ENCODE measurements at regions not wholly inside any gene's neighbourhood (a gene's known extent, or its start where the extent isn't known, plus 50 kb on each side); places are given as distances from the start of the nearest gene placed in this dataset.
"Not testable (repeated sequence)": the region's sequence is repeated elsewhere in the genome, so short reads cannot be mapped to it uniquely, and the experiment has no call there.

GRCh38 chrX:10988653-10989052, 122.5 kb upstream of the HCCS start:
- intact Hi-C loops (cut with DNase I): no loop called here
- no peak for DNase-seq

DNA sequence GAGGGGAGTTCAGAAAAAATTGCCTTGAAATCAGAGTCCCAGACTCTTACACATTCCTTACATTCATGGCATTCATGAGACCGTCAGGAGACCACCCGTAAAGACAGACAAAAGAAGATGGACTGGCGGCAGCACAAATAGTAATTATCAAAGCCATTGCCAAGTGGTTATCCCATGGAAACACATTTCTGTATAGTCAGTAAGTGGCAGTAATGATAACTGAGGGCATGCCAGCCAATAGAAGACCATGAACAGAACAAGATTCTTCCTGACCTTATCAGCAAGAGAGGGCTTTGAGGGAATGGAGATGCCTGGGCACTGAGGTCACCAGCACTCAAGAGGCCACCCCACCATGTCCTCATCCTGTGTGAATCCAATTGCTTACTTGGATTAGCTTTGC, 121.7 kb upstream of the HCCS start:
- no peak for DNase-seq
- intact Hi-C loops (cut with DNase I): no loop called here

DNA sequence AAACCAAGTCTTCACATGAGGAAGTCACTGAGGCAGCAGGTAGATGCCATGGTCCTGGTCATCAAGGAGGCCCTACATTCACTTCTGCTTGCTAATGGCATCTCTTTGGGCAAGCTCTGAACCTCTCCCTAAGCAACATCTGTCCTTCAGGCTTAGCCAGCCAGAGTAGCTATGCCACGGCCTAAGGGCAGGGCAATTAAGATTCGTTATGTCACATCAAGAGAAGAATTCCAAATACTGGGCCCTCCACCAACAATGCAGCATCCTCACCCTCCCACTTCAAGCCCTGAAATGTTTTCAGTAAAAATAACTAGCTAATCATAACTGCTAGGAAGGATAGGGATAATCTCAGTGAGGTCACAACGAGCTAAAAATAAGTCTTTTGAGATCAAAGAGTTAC, 120.7 kb upstream of the HCCS start:
- intact Hi-C loops (cut with DNase I): no loop called here

GRCh38 chrX:10990976-10991375, 120.2 kb upstream of the HCCS start:
- intact Hi-C loops (cut with DNase I): no loop called here
- DNase-seq: no peak

More for the DNA sequence above, 120.7 kb upstream of the HCCS start:
- no peak for DNase-seq

DNA sequence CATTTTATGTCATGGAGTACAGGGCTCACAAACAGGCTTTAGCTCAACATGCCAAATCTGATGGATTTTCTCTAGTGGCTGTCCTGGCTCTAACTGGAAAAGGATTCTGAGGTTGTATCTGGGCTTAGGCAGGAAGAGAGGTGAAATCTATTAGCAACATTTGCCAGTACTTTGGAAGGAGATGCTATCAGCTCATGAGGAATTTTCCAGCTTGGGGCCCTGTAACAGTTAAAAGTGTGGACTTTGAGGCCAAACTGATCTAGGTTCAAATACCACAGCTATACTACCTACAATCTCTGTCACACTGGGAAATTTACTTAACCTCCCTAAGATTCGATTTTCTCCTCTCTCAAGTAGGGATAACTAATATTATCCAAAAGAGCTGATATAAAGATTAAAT, 119.0 kb upstream of the HCCS start:
- intact Hi-C loops (cut with DNase I): no loop called here
- DNase-seq: no peak

DNA sequence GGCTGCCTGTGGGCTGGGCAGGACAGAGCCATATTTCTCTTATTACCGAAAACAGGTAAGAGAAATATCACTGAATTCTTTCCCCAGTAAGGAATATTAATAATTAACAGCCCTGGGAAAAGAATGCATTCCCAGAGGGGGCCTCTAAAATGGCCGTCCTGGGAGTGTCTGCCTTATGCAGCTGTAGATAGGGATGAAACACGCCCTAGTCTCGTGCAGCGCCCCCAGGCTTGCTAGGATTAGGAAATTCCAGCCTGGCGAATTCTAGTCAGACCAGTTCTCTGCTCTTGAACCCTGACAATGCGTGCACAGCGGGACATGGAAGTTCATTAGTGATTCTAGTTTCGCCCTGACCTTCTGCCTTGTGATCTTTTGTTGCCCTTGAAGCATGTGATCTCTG, 104.1 kb upstream of the HCCS start:
- intact Hi-C loops (cut with DNase I); DNase-seq: not testable (repeated sequence)

GRCh38 chrX:11010476-11010875, 100.7 kb upstream of the HCCS start:
- intact Hi-C loops (cut with DNase I): no loop called here
- no peak for DNase-seq

DNA sequence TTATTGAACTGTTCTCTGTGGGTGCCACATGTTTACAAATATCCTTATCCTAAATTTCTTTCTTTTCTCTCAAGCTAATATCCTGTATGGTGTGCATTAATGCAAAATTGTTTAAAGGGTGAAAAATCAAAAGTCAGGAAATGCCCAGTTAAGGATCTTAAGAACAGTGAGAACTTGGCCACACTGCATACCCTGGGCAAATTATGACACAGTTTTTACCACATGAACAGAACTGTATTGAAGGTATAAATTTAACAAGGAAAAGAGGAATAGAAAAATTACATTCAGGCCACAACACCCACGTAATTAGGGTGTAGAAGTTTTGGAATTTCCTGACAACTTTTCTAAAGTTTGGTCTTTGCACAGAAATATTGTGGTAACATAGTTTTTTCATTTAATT, 94.4 kb upstream of the HCCS start:
- intact Hi-C loops (cut with DNase I): no loop called here
- no peak for DNase-seq

- intact Hi-C loops (cut with DNase I); DNase-seq: not testable (repeated sequence)
Observed at GRCh38 chrX:11022588-11022987, 88.5 kb upstream of the HCCS start.

- intact Hi-C loops (cut with DNase I): no loop called here
Observed at GRCh38 chrX:11039926-11040325, 71.2 kb upstream of the HCCS start.

GRCh38 chrX:11040405-11040804, 70.7 kb upstream of the HCCS start:
- intact Hi-C loops (cut with DNase I): no loop called here
- DNase-seq: no peak

More at GRCh38 chrX:11039926-11040325, 71.2 kb upstream of the HCCS start:
- DNase-seq: no peak

- intact Hi-C loops (cut with DNase I): no loop called here
Observed at GRCh38 chrX:11040996-11041395, 70.1 kb upstream of the HCCS start.

GRCh38 chrX:11050013-11050412, 61.1 kb upstream of the HCCS start:
- intact Hi-C loops (cut with DNase I): no loop called here
- no peak for DNase-seq

More at GRCh38 chrX:11040996-11041395, 70.1 kb upstream of the HCCS start:
- DNase-seq: no peak

- intact Hi-C loops (cut with DNase I): no loop called here
- no peak for DNase-seq
Observed at GRCh38 chrX:11053351-11053750, 57.8 kb upstream of the HCCS start.

DNA sequence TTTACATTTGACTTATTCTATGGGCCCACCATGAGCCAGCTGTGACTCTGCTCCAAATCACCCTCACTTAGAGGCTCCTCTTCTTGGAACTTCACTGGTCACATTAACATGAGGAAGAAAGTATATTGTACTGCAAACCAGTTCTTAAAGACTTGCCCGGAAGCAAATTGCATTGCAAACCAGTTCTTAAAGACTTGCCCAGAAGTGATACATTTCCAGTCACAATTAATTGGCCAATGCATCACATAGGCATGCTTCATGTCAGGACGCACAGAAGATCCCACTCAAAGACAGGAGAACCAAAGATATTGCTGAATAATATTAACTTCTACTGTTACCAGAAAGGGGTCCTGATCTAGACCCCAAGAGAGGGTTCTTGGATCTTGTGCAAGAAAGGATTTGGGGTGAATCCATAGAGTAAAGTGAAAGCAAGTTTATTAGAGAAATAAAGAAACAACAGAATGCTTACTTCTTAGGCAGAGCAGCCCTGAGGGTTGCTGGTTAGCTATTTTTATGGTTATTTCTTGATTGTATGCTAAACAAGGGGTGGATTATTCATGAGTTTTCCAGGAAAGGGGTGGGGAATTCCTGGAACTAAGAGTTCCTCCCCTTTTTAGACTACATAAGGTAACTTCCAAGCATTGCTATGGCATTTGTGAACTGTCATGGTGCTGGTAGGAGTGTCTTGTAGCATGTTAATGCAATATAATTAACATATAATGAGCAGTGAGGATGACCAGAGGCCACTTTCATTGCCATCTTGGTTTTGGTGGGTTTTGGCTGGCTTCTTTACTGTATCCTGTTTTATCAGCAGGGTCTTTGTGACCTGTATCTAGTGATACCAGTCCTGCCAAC, 54.6 kb upstream of the HCCS start:
- DNase-seq: no peak
- intact Hi-C loops (cut with DNase I): no loop called here

GRCh38 chrX:11059933-11060332, 51.2 kb upstream of the HCCS start:
- no peak for DNase-seq
- intact Hi-C loops (cut with DNase I): no loop called here
